GM18870 (cell line): ENCODE measurements at regions not wholly inside any gene's neighbourhood (a gene's known extent, or its start where the extent isn't known, plus 50 kb on each side); places are given as distances from the start of the nearest gene placed in this dataset.

Source experiments
- ATAC-seq: cut with Tn5 transposase; IDR thresholded peaks from one replicate; pipeline ENCODE4 v1.9.1; 2021; ENCODE audit warnings: moderate library complexity; ENCODE audit not compliant: unreplicated experiment

- no peak for ATAC-seq
These were observed 104.7 kb downstream of the RFLNA start for GRCh38 chr12:124399622-124400021.

DNA sequence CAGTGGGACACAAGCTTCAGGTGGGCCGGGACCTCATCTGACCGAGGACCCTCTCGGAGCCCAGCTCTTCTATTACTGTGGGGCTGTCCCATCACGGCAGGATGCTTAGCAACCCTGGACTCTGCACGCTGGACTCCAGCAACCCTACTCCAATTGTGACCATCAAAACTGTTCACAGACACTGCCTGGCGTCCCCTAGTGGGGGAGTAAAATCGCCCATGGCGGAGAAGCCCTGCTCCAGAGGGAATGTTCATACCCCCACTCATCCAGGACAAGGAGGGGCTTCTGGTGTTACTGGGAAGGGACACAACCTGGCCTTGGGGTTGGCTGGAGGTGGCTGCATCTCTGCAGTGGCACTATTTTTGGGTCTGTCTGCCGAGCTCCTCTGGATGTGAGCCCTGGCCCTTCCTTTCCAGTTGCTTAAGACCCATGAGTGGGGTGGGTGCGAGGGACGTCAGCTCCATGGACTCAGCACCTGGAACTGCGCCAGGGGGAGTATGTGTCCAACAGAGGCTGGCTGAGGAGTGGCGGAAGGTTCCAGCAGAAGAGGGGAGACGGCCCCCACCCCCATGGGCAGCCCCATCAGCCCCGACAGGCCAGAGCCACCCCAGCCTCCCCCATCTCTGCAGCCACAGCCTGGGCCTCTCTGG, 103.8 kb downstream of the RFLNA start:
- ATAC-seq: no peak

- no peak for ATAC-seq
These were observed 103.1 kb downstream of the RFLNA start for GRCh38 chr12:124397807-124398577.

DNA sequence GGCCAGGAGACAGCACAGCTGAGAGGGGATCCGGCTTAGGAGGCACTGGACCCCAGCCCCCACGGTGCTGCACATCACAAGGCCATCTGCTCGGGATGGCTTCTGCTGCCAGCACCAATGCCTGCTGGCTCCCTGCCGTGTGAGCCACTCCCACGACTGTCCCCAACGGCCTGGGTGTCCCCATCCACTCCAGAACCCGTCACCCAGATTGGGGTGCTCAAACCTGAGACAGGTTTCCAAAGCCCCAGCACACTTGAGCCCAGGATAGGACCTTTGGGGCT, 102.4 kb downstream of the RFLNA start:
- ATAC-seq: no peak

- no peak for ATAC-seq
These were observed 101.9 kb downstream of the RFLNA start for GRCh38 chr12:124396544-124397398.

DNA sequence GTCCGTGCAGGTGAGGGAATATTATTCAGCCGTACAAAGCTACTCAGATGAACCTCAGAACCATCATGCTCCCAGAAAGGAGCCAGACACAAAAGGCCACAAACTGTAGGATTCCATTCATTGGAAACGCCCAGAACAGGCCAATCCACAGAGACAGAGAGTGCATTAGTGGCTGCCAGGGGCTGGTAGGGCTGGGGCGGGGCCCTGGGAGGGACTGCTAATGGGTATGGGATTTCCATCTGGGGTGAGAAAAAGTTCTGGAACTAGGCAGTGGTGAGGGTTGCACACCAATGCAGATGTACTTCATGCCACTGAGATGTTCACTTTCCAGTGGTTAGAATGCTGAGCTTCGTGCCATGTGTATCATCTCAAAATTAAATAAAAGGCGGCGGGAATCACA, 101.1 kb downstream of the RFLNA start:
- ATAC-seq: no peak

- ATAC-seq: no peak
These were observed 100.4 kb downstream of the RFLNA start for GRCh38 chr12:124395284-124395752.

DNA sequence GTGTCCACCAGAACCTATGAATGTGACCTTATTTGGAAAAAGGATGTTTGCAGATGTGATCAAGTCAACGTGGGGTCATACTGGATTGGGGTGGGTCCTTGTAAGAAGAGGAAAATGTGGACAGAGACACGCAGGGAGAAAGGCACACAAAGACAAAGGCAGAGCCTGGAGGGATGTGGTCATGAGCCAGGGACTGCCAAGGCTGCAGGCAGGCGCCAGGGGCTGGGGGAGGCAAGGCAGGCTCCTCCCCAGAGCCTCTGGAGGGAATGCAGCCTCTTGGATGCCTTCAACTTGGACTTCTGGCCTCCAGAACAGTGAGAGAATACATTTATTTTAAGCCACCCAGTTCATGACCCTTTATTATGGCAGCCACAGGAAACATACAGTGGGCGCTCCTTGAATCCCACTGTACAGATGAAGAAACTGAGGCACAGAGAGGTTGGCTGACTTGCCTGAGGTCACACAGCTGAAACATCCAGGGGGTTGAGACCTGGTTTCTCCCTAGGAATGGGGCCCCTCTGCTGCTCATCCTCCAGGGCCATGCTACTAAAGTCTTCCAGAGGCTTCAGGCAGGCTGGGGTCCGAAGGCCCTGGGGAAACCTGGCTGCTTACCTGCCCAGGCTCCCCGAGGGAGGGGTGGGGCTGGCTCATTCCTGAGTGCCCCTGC, 99.7 kb downstream of the RFLNA start:
- no peak for ATAC-seq

DNA sequence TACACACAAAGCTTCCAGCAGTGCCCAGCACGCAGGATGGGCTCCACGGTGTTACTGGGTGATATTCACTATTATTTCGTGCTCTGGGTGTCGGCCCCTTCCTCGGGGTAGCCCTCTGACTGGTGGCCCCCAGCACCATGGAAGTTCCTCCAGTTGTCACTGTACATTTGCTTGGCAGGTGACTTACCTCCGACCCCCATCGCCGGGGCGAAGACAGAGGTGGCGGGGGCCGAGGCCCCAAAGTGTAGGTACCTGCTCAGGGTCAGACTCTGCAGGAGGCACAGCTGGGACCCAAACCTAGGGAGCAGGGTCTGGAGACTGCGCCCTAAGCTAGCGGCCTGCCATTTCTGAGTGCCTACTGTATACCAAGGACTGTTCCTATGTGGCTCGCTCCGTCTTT, 98.9 kb downstream of the RFLNA start:
- no peak for ATAC-seq

GRCh38 chr12:124393414-124393790, 98.5 kb downstream of the RFLNA start:
- no peak for ATAC-seq

DNA sequence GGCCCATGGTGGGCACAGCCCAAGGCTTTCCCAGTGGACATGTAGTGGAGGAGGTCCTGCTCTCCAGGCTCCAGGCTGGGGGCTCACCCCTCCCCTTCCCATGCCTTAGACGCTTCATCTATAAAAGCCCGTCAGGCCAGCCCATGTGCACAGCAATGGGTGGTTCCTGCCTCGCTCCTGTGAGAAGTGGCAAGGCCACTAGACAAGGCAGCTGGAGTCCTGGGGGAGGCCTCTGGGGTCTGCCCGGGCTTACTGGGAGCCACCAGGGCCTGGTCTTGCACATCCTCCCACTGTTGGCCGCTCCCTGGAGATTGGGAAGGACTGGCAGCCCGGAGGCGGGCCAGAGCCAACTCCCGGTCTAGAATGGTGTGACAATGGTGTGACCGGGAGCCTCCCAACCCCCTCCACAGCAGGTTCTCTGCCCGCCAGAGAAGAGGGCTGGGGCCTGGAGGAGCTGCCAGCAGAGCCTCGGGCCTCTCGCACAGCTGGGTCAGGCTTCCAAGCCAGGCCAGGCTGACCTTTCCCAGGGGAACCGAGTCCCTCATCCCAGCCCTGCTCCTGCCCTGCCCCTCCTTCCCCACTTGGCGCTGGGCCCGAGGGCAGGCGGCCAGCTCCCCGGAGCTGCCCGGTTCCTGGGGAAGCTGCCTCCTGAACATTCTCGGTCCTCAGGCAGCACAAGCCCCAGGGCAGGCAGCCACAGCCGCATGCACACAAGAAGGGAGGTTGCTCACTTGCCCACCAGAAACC, 97.9 kb downstream of the RFLNA start:
- ATAC-seq: no peak

DNA sequence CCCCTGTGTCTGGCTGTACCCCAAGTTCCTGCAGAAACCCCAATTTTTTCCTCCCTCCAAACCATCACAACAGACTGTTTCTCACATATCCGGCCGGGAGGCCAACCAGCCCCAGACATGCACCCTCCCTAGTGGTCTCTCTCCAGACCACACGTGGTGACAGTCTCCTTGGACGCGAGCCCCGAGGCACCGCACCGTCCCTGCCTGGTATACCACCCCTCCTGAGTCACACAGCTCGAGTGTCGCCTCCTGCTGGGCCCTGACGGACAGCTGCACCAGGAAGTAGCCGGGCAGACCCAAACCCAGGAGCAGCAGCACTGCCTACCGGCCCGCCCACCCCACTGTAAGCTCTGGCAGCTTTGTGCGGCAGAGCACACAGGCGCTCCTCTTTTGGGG, 97.4 kb downstream of the RFLNA start:
- ATAC-seq: no peak

GRCh38 chr12:124391340-124392261, 96.7 kb downstream of the RFLNA start:
- no peak for ATAC-seq

DNA sequence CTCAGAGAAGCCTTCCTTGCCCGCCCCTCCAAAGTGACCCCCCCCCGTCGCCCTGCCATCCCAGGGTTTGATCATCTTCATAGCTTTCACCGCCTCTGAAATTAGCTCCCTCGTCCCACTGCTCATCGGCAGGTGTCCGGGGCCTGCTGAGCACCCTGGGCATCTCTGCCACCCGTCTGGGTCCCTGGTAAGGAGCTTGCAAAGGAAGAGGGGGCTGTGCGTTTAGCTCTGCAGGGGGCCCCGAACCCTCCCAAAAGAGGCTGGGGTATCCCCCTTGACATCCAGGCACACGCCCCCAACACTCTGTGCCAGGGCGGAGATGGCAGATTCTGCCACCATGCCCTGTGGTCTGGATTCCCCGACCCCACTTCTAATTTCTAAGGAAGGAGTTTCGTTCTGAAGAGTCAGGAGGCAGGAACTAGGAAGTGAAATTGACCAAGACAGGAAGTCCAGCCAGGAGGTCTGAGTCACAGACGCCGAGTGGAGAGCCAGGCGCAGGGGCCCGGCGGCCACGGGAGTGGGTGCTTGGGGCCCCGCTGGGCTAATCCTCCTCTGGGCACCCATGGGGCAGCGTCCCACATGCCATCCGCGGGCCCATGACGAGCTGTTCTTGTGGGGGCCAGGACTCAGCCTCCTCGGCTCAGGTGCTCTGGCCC, 95.7 kb downstream of the RFLNA start:
- ATAC-seq: no peak

GRCh38 chr12:124389725-124390441, 95.0 kb downstream of the RFLNA start:
- ATAC-seq: no peak

- no peak for ATAC-seq
These were observed 94.3 kb downstream of the RFLNA start for GRCh38 chr12:124389138-124389724.

DNA sequence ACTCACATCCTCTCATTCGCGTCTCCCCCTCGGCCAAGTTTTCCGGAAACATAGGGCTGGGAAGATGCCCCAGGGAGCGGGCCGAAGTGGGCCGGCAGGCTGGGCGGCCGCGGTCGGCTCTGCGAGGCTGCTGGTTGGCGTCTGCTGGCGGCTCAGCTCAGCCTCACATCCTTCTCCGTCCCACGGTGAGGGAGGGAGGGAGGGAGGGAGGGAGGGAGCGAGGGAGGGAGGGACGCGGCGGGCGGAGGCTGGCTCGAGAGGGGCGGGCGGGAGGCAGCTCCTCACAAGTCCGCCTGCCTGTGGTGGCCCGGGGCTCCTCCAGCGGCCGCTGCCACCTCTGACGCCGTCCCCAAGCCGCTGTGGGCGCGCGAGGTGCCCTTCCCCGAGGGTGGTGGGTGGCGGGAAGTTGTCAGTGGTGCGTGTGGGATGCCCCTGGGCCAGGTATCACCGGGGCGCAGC, 93.8 kb downstream of the RFLNA start:
- ATAC-seq: no peak
